ENCODE measurements at regions not wholly inside any gene's neighbourhood (a gene's known extent, or its start where the extent isn't known, plus 50 kb on each side); places are given as distances from the start of the nearest gene placed in this dataset.

GRCh38 chr15:66894986-66895780, 170.2 kb upstream of the SMAD3 start (continued):
- TF ChIP-seq KLF6 (CRISPR knock-in tag; IDR thresholded peaks at IDR 0.05; ENCODE audit: borderline replicate concordance): no peak
- no peak for TF ChIP-seq GMEB1 (CRISPR knock-in tag; IDR thresholded peaks at IDR 0.05)
- no peak for TF ChIP-seq FOXA3 (CRISPR knock-in tag; conservative IDR thresholded peaks at IDR 0.05 in 1 of 2, IDR thresholded peaks at IDR 0.05 in 1 of 2)
- TF ChIP-seq HDAC1 (IDR thresholded peaks at IDR 0.05): no peak
- TF ChIP-seq POLR2AphosphoS2 (IDR thresholded peaks at IDR 0.05; ENCODE audit: low read length): no peak
- peak; percentile 56; the same call in 1 of the 2 replicates for TF ChIP-seq JUND (IDR thresholded peaks at IDR 0.05; ENCODE audit: borderline replicate concordance, low read depth, low read length)
- TF ChIP-seq JUND (tag; IDR thresholded peaks at IDR 0.05; ENCODE audit: borderline replicate concordance, low read depth, low read length): no peak; the same call in 2 of the 3 replicates
- no peak for TF ChIP-seq TRIM28 (IDR thresholded peaks at IDR 0.05)
- no peak for TF ChIP-seq NR1H2 (CRISPR knock-in tag; IDR thresholded peaks at IDR 0.05)
- no peak for TF ChIP-seq DACH1 (IDR thresholded peaks at IDR 0.05; ENCODE audit: partially characterized antibody)
- no peak for TF ChIP-seq MYNN (IDR thresholded peaks at IDR 0.05)
- no peak for TF ChIP-seq MYNN (CRISPR knock-in tag; IDR thresholded peaks at IDR 0.05)
- peak; percentile 86 for TF ChIP-seq ZNF316 (IDR thresholded peaks at IDR 0.05)
- no peak for TF ChIP-seq MTA3 (IDR thresholded peaks at IDR 0.05; ENCODE audit: borderline replicate concordance)
- TF ChIP-seq PHF20 (IDR thresholded peaks at IDR 0.05; ENCODE audit: partially characterized antibody): no peak
- TF ChIP-seq KAT7 (CRISPR knock-in tag; IDR thresholded peaks at IDR 0.05; ENCODE audit: borderline replicate concordance): no peak
- TF ChIP-seq NFE2L1 (tag; IDR thresholded peaks at IDR 0.05; ENCODE audit: borderline replicate concordance, low read depth): no peak
- no peak for TF ChIP-seq YY1 (IDR thresholded peaks at IDR 0.05; ENCODE audit: borderline replicate concordance in 1 of 3, control insufficient read depth in 1 of 3, extremely low read depth in 1 of 3, insufficient read depth in 3 of 3, insufficient read length in 1 of 3, insufficient replicate concordance in 2 of 3, low read depth in 1 of 3, low read length in 2 of 3)
- no peak for TF ChIP-seq CHD2 (IDR thresholded peaks at IDR 0.05; ENCODE audit: low read depth, low read length)
- TF ChIP-seq ZNF395 (CRISPR knock-in tag; IDR thresholded peaks at IDR 0.05): 0 out of 2 replicates have a peak, but pooled peaks have one; percentile 76
- TF ChIP-seq TEAD2 (tag; IDR thresholded peaks at IDR 0.05): no peak
- no peak for TF ChIP-seq HMGXB4 (CRISPR knock-in tag; IDR thresholded peaks at IDR 0.05)
- TF ChIP-seq TCFL5 (CRISPR knock-in tag; conservative IDR thresholded peaks at IDR 0.05): no peak
- no peak for TF ChIP-seq PURB (CRISPR knock-in tag; IDR thresholded peaks at IDR 0.05; ENCODE audit: low read depth)
- TF ChIP-seq ZNF134 (CRISPR knock-in tag; conservative IDR thresholded peaks at IDR 0.05): no peak
- no peak for TF ChIP-seq FUS (optimal IDR thresholded peaks at IDR 0.05; ENCODE audit: low read depth, low read length)
